DMS 273 (cell line): ENCODE measurements at regions not wholly inside any gene's neighbourhood (a gene's known extent, or its start where the extent isn't known, plus 50 kb on each side); places are given as distances from the start of the nearest gene placed in this dataset.
"Not testable (repeated sequence)": the region's sequence is repeated elsewhere in the genome, so short reads cannot be mapped to it uniquely, and the experiment has no call there.

ENCODE experiments used
- DNase-seq: peaks from one replicate; lab custom pipeline; 2025; ENCODE audit not compliant: unreplicated experiment; lab: John Stamatoyannopoulos, UW

DNA sequence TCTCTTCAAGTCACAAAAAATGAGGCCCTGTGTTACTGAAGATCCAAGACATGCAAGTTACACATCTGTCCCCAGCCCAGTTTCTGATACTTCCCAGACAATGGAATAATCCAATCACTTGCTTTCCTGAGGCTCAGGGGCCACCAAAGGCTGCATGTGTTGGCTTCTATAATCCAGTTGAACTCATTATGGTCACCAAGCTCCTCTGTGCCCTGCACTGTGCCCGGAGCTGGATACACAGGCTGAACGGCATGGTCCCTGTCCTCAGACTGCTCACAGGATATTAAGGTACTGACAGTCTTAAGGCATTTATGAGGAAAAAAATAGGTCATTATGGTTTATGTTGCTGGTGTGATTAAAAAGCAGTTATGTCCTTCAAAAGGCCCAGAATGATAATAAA lies 117.0 kb upstream of the SYT6 start:
- no peak for DNase-seq

GRCh38 chr1:114270282-114270681 lies 116.6 kb upstream of the SYT6 start:
- peak; percentile 8 for DNase-seq

GRCh38 chr1:114269539-114269938 lies 115.9 kb upstream of the SYT6 start:
- DNase-seq: no peak

DNA sequence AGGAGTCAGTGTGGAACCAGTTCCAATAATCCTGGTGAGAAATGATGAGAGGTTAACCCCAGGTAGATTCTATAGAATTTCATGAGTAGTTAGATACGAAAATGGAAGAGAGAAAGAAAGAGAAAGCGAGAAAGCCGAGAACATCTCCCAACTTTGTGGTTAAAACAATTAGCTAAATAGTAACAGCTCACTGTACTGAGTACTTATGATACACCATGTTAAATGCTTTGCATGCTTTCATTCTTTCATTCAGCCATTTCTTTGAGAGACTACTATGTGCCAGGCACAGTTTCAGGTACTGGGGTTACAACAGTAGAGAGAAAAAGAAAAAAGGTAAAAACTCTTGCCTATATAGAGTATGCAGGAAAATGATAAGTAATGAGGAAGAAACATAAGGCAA lies 109.7 kb upstream of the SYT6 start:
- DNase-seq: no peak

- no peak for DNase-seq
Measured at GRCh38 chr1:114262337-114262736, 108.7 kb upstream of the SYT6 start.

- no peak for DNase-seq
Measured at GRCh38 chr1:114260805-114261484, 107.3 kb upstream of the SYT6 start.

- DNase-seq: peak; percentile 51
Measured at GRCh38 chr1:114259511-114260160, 106.0 kb upstream of the SYT6 start.

DNA sequence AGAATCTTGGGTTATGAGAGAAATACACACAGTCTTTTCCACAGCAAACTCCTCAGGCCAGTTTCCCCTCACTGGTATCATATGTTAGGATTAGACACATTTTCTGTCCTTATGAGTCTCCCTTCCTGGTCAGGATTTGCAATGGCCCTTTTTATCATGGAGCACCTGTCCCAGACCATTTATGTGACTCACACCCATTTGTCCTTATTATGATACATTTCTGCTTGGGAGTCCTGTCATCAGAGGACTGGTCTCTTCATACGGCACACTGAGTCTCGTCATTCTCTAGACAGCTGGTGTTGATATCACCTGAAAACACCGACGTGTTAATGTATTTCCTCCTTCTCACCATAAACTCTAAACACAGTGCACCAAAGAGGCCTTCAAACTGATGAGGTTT lies 105.0 kb upstream of the SYT6 start:
- no peak for DNase-seq

- DNase-seq: no peak
Measured at GRCh38 chr1:114258074-114258473, 104.4 kb upstream of the SYT6 start.

- no peak for DNase-seq
Measured at GRCh38 chr1:114257554-114257953, 103.9 kb upstream of the SYT6 start.

DNA sequence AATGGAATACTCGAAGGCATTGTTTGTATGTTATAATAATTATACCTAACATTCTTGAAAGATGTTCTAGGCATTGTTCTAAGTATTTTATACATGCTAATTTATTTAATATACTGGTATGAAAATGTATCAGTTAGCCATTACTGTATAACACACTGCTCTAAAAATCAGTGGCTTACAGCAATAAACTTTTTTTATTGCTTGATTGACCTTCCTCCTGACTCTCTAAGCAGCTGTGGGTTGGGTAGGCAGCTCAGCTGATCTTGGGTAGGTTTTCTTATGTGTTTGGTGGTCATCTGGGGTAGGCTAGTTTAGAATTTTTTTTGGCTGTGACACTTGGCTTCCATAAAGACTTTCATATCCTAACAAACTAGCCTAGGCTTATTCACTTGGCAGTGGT lies 100.2 kb upstream of the SYT6 start:
- DNase-seq: no peak

- no peak for DNase-seq
Measured at GRCh38 chr1:114251573-114251939, 97.9 kb upstream of the SYT6 start.

GRCh38 chr1:114250683-114251572 lies 97.3 kb upstream of the SYT6 start:
- DNase-seq: no peak

- DNase-seq: no peak
Measured at GRCh38 chr1:114249691-114250090, 96.0 kb upstream of the SYT6 start.

DNA sequence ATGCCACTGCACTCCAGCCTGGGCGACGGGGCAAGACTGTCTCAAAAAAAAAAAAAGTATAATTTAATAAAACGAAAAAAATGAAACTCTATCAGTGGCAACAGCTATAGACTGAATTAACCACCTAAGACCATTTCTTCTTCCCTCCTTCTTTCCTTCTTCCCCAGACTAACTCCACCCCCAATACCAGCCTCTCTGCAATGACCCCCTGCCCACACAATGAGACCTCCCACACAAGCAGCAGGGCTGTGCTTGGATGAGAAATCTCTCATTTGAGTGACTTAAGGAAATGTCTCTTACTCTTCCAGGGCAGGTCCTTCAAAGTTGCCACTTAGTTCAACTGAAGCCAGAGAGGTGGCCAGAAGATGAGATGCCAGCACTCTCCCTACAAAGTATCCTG lies 94.5 kb upstream of the SYT6 start:
- no peak for DNase-seq

DNA sequence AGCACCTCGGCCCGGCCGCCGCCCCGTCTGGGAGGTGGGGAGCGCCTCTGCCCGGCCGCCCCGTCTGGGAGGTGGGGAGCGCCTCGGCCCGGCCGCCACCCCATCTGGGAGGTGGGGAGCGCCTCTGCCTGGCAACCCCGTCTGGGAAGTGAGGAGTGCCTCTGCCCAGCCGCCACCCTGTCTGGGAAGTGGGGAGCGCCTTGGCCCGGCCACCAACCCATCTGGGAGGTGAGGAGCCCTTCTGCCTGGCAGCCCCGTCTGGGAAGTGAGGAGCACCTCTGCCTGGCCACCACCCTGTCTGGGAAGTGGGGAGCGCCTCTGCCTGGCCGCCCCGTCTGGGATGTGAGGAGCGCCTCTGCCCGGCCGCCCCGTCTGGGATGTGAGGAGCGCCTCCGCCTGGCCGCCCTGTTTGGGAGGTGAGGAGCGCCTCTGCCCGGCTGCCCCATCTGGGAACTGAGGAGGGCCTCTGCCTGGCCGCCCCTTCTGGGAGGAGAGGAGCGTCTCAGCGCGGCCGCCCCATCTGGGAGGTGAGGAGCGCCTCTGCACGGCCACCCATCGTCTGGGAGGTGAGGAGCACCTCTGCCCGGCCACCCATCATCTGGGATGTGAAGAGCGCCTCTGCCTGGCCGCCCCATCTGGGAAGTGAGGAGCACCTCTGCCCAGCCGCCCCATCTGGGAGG lies 89.0 kb upstream of the SYT6 start:
- DNase-seq: not testable (repeated sequence)

DNA sequence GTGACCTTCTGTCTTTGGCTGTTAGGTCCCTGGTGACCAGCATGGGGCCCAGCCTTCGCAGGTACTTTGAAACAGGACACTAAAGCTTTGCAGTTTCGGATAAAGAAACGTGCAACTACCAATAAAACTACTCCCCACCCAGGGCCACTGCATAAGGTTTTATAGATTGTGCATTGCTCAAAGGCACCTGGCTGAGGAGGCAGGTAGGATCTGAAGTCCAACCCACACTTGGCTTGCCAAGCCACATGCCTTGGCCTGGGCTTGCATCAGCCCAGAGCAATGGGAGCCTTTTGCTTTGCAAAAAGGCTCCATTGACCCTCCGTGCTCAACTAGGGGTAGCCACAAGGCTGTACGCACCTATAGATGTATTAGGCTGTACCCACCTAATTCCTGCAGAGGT lies 84.4 kb upstream of the SYT6 start:
- no peak for DNase-seq

- no peak for DNase-seq
Measured at GRCh38 chr1:114236517-114236916, 82.8 kb upstream of the SYT6 start.

DNA sequence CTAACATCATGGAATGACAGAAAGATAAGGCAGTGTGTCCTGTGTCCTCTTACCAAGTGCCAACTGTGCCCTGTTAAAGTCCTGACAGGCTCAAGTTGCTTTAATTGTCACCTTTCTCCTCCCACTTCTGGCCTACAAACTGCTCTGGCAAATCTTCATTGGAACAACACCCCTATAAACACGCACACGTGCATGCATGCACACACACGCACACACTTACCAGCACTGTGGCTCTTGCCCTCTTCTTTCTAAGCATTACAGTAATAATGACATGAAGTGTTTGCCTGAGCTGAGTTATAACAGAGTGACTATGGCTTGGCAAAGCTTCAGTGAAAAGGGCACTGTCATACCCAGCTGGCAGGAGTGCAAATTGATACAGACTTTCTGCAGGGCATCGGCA lies 82.3 kb upstream of the SYT6 start:
- DNase-seq: peak; percentile 34

DNA sequence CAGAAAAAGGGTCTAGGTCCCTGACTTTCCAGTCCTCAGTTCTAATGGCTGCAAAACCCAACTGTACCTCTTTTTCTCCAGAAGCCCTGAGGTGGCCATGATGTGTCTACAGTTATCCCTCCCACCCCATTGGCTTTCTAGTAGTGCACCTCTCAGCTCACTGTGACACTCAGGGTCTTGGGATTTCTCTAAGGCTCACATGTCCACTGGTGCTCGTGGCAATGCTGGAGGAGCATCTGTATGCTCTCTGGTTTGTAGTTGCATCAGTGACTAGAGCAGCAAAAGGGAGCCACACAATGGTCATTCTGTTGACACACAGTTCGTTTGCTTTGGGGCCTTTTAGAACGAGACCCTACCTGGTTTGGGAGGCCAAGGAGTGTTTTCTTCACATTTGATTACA lies 81.6 kb upstream of the SYT6 start:
- DNase-seq: no peak

GRCh38 chr1:114234408-114235124 lies 80.9 kb upstream of the SYT6 start:
- no peak for DNase-seq
